CD4-positive, CD25-positive, alpha-beta regulatory T cell (primary cell): ENCODE measurements at regions not wholly inside any gene's neighbourhood (a gene's known extent, or its start where the extent isn't known, plus 50 kb on each side); places are given as distances from the start of the nearest gene placed in this dataset.

Experiments used
- ATAC-seq, 2 donors: fragments of 150-1000 bp; cut with Tn5 transposase; one replicate each; pipeline ENCODE4 v1.10.0; 2021; ENCODE audit warnings: low read depth in 2 of 2, moderate number of reproducible peaks in 2 of 2, moderate library complexity in 1 of 2
- DNase-seq, 3 donors: peaks; one replicate each; pipeline versions ENCODE4 v3.0.0 to v3.0.0-alpha.2; 2012 to 2022; ENCODE audit warnings: mixed read lengths in 1 of 3
- H3K27ac ChIP-seq: one replicate; pipeline ENCODE4 v1.7.0; 2013; ENCODE audit warnings: mild to moderate bottlenecking, low read length; ENCODE audit not compliant: insufficient read depth, poor library complexity, severe bottlenecking
- H3K27me3 ChIP-seq: one replicate; pipeline ENCODE4 v1.7.0; 2013; ENCODE audit warnings: low read length; ENCODE audit not compliant: control insufficient read depth, insufficient read depth
- H3K36me3 ChIP-seq: one replicate; pipeline ENCODE4 v1.7.0; 2013; ENCODE audit warnings: mild to moderate bottlenecking, low read length, moderate library complexity; ENCODE audit not compliant: control insufficient read depth, insufficient read depth
- H3K4me1 ChIP-seq: 2 replicates; pipeline ENCODE4 v1.7.0; 2013; ENCODE audit warnings: mild to moderate bottlenecking, low read length; ENCODE audit not compliant: insufficient read depth, control insufficient read depth, poor library complexity, severe bottlenecking
- H3K4me3 ChIP-seq: one replicate; pipeline ENCODE4 v1.7.0; 2013; ENCODE audit warnings: low read depth, mild to moderate bottlenecking, low read length, moderate library complexity
- H3K9me3 ChIP-seq, 2 experiments: 1 replicate in 1 of 2; 2 replicates in 1 of 2; pipeline ENCODE4 v1.7.0; 2013; ENCODE audit warnings: low read length in 2 of 2, mild to moderate bottlenecking in 1 of 2, moderate library complexity in 1 of 2; ENCODE audit not compliant: control insufficient read depth in 2 of 2
- H3K27ac Mint-ChIP-seq, 3 donors: one replicate each; pipeline ENCODE4 v1.8.0; 2020 to 2022; ENCODE audit warnings: mild to moderate bottlenecking in 3 of 3, mixed read lengths in 3 of 3, moderate library complexity in 2 of 3
- H3K27me3 Mint-ChIP-seq: one replicate; pipeline ENCODE4 v1.8.0; 2022; ENCODE audit warnings: mild to moderate bottlenecking, mixed read lengths
- H3K36me3 Mint-ChIP-seq: one replicate; pipeline ENCODE4 v1.8.0; 2020; ENCODE audit warnings: mixed read lengths
- H3K4me1 Mint-ChIP-seq, 4 donors: one replicate each; pipeline ENCODE4 v1.8.0; 2020 to 2022; ENCODE audit warnings: mixed read lengths in 4 of 4, mild to moderate bottlenecking in 1 of 4
- H3K4me3 Mint-ChIP-seq, 4 donors: one replicate each; pipeline ENCODE4 v1.8.0; 2020 to 2022; ENCODE audit warnings: mild to moderate bottlenecking in 4 of 4, mixed read lengths in 4 of 4, moderate library complexity in 3 of 4
- H3K9me3 Mint-ChIP-seq, 7 donors: one replicate each; pipeline ENCODE4 v1.8.0; 2020 to 2022; ENCODE audit warnings: mixed read lengths in 7 of 7, mild to moderate bottlenecking in 3 of 7, moderate library complexity in 2 of 7

- Histone ChIP-seq H3K36me3 (no peaks in the 10 kb centered on the region), H3K27me3 (no peaks in the 10 kb centered on the region), H3K4me1 (no peaks in the 10 kb centered on the region), H3K4me3 (no peak overlapping the region), H3K27ac (no peak overlapping the region), H3K9me3 (no peaks in the 10 kb centered on the region)
- no peak overlapping the region for H3K27ac Mint-ChIP-seq
- ATAC-seq (no peak), DNase-seq (no peak)
- no peaks in the 10 kb centered on the region for H3K36me3 Mint-ChIP-seq
- H3K27me3 Mint-ChIP-seq, result peaks cover 22% of the 10 kb centered on the region
- peaks cover 0 to 4% (median 0%) of the 10 kb centered on the region in 4 donors for H3K4me1 Mint-ChIP-seq
- peaks cover 0 to 2% (median 0%) of the 10 kb centered on the region in 7 donors for H3K9me3 Mint-ChIP-seq
- H3K4me3 Mint-ChIP-seq, result no peak overlapping the region
These were observed 84.5 kb upstream of the SLC1A4 start for GRCh38 chr2:64904413-64905329.

DNA sequence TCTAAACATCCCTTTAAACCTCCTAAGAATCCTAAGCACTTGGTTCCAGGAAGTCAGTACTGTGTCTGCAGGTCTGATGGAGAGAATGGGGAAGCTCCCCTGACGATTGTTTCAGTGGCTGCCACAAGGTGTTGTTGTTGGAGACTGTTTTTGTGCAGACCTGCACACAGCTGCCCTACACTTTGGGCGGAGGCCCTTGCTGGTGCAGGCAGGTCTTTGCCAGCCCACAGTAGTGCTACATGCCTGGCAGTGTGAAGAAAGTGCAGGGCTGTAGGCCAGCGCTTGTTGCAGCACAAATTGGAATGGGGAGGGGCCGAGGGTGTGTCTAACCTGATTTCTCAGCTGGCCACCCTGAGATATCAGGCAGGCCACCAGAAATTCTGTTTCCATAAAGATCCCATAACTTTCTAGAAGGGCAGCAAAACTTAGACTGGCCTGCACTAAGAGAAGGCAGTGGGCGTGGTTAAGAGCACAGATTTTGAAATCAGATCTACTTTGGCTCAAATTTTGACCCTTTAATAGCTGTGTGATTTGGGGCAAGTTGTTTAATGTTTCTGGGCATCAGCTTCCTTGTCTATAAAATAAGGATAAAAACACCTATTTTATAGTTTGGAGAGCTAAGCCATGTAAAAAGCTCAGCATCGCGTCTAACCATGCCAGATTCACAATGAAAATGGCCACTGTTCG lies 83.7 kb upstream of the SLC1A4 start:
- Histone ChIP-seq H3K4me3 (no peak overlapping the region), H3K27me3 (no peaks in the 10 kb centered on the region), H3K9me3 (no peaks in the 10 kb centered on the region), H3K27ac (no peak overlapping the region), H3K4me1 (no peaks in the 10 kb centered on the region), H3K36me3 (no peaks in the 10 kb centered on the region)
- Mint-ChIP-seq H3K36me3 (no peaks in the 10 kb centered on the region), H3K4me1 (peaks cover 0 to 4% (median 0%) of the 10 kb centered on the region in 4 donors), H3K27ac (no peak overlapping the region), H3K27me3 (peaks cover 22% of the 10 kb centered on the region), H3K4me3 (no peak overlapping the region), H3K9me3 (peaks cover 0 to 2% (median 0%) of the 10 kb centered on the region in 7 donors)
- DNase-seq (no peak), ATAC-seq (no peak)

DNA sequence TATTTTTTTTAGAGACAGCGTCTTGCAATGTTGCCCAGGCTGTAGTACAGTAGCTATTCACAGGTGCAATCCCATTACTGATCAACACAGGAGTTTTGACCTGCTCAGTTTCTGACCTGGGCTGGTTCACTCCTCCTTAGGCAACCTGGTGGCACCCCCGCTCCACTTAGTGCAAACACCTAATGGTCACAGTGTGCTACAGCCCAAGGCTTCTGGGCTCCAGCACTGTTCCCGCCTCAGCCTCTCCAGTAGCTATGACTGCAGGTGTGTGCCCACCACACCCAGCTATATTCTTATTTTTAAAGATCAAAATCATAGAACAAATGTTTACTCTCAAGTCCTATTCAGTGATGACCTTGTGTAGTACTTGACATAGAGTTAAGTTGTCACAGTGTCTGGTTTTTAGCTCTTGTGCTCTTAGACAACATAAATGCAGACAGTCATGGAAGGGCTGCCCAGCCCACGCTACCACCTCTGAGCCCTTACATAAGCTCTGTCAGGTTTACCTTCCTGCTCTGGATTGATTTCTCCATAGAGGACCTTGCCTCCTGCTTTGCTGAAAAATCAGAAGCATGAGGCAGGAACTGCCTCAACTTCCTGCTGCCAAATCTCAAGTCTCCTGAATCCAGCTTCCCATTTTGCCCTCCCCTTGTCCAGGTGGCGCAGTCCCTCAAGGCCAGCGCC lies 82.2 kb upstream of the SLC1A4 start:
- H3K27me3 ChIP-seq, result no peaks in the 10 kb centered on the region
- no peak for DNase-seq
- H3K27ac ChIP-seq, result no peak overlapping the region
- Mint-ChIP-seq H3K4me3 (no peak overlapping the region), H3K27me3 (peaks cover 17% of the 10 kb centered on the region), H3K4me1 (peaks cover 0 to 4% (median 0%) of the 10 kb centered on the region in 4 donors), H3K27ac (peak overlapping the region in 1 of 3 donors; percentile 24), H3K9me3 (peaks cover 0 to 2% (median 0%) of the 10 kb centered on the region in 7 donors), H3K36me3 (no peaks in the 10 kb centered on the region)
- no peaks in the 10 kb centered on the region for H3K4me1 ChIP-seq
- no peaks in the 10 kb centered on the region for H3K9me3 ChIP-seq
- no peaks in the 10 kb centered on the region for H3K36me3 ChIP-seq
- no peak overlapping the region for H3K4me3 ChIP-seq
- ATAC-seq, result no peak

DNA sequence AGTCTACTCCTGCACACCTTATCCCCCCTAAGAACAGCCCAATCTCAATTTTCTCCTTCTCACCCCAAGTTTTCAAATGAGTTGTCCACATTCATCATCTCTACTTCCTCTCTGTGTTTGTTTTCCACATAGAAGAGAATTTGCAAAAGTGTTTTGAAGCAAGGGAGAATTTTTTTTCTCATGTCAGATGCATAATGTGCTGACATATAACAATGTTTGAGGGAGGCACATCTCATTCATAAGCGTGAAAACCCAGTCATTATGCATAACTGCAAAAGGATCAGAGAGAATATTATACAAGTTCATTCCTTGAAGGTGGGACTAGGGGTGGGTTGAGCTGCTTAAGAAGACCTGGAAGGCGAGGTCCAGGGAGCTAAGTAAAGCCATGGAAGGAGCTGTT lies 80.8 kb upstream of the SLC1A4 start:
- peaks cover 0 to 2% (median 0%) of the 10 kb centered on the region in 7 donors for H3K9me3 Mint-ChIP-seq
- Histone ChIP-seq H3K27me3 (no peaks in the 10 kb centered on the region), H3K36me3 (no peaks in the 10 kb centered on the region), H3K27ac (no peak overlapping the region), H3K4me1 (no peaks in the 10 kb centered on the region), H3K4me3 (no peak overlapping the region), H3K9me3 (no peaks in the 10 kb centered on the region)
- no peak overlapping the region for H3K27ac Mint-ChIP-seq
- H3K36me3 Mint-ChIP-seq, result no peaks in the 10 kb centered on the region
- no peak for DNase-seq
- H3K4me3 Mint-ChIP-seq, result no peak overlapping the region
- H3K4me1 Mint-ChIP-seq, result peaks cover 0 to 11% (median 0%) of the 10 kb centered on the region in 4 donors
- ATAC-seq, result no peak
- H3K27me3 Mint-ChIP-seq, result peaks cover 14% of the 10 kb centered on the region

DNA sequence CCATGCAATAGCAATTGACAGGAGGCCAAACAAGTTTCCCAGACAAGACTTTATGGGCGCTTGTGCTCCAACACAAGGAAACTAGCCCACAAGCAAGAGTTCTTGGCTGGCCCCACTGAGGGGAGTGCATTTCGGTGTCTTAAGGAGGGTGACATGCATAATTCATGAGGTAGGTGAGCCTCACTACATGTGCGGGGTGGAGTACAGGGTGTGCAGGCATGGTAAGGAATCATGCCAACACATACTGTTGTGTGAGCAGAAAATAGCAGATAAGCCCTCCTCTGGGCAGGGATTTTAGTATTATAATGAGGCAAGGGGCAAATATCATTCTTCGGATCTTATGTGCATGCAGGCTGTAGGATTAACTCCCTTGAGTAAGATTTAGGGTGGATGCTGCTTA lies 78.7 kb upstream of the SLC1A4 start:
- Mint-ChIP-seq H3K36me3 (no peaks in the 10 kb centered on the region), H3K4me3 (no peak overlapping the region), H3K27me3 (peaks cover 14% of the 10 kb centered on the region), H3K4me1 (peaks cover 0 to 8% (median 0%) of the 10 kb centered on the region in 4 donors), H3K9me3 (peaks cover 0 to 2% (median 0%) of the 10 kb centered on the region in 7 donors), H3K27ac (no peak overlapping the region)
- no peaks in the 10 kb centered on the region for H3K27me3 ChIP-seq
- no peak for DNase-seq
- no peaks in the 10 kb centered on the region for H3K9me3 ChIP-seq
- no peaks in the 10 kb centered on the region for H3K36me3 ChIP-seq
- H3K4me3 ChIP-seq, result no peak overlapping the region
- H3K27ac ChIP-seq, result no peak overlapping the region
- no peak for ATAC-seq
- H3K4me1 ChIP-seq, result no peaks in the 10 kb centered on the region

GRCh38 chr2:64910972-64911433 lies 78.2 kb upstream of the SLC1A4 start:
- no peaks in the 10 kb centered on the region for H3K36me3 Mint-ChIP-seq

DNA sequence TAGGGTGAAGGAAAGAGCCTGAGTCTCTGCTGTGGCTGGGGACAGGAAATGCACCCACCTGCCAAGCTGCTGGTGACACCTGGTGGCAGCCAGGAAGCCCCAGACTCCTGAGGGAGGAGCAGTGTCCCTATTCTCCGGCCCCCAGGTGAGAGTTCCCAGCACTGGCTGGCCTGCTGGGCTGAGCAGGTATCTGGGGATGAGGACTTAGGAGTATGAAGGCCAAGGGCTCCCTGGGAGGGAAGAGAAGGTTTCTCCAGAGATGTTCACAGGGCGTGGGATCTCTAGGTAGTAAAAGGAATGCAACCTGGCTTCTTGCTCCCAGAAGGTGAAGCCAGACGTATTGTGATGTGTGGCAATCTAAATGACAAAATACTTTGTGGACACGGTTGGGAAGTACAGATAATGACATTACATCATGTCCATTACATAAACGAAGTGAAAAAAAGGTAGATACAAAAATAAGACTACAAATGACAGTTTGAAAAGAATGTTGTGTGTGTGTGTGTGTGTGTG lies 75.8 kb upstream of the SLC1A4 start:
- Mint-ChIP-seq H3K36me3 (no peaks in the 10 kb centered on the region), H3K27me3 (no peaks in the 10 kb centered on the region), H3K4me1 (peaks cover 5 to 18% (median 9%) of the 10 kb centered on the region in 4 donors), H3K9me3 (no peaks in the 10 kb centered on the region), H3K27ac (no peak overlapping the region), H3K4me3 (no peak overlapping the region)
- Histone ChIP-seq H3K27me3 (no peaks in the 10 kb centered on the region), H3K4me1 (peaks cover 6% of the 10 kb centered on the region), H3K36me3 (no peaks in the 10 kb centered on the region), H3K9me3 (no peaks in the 10 kb centered on the region), H3K4me3 (no peak overlapping the region), H3K27ac (no peak overlapping the region)
- DNase-seq, result peak in 2 of 3 donors; percentile 11 to 62
- peak in 1 of 2 donors; percentile 28 for ATAC-seq

More at GRCh38 chr2:64910972-64911433, 78.2 kb upstream of the SLC1A4 start:
- Histone ChIP-seq H3K27me3 (no peaks in the 10 kb centered on the region), H3K4me1 (no peaks in the 10 kb centered on the region), H3K27ac (no peak overlapping the region), H3K4me3 (no peak overlapping the region), H3K9me3 (no peaks in the 10 kb centered on the region), H3K36me3 (no peaks in the 10 kb centered on the region)
- ATAC-seq (no peak), DNase-seq (no peak)
- Mint-ChIP-seq H3K9me3 (peaks cover 0 to 2% (median 0%) of the 10 kb centered on the region in 7 donors), H3K4me1 (peaks cover 0 to 8% (median 0%) of the 10 kb centered on the region in 4 donors), H3K27me3 (peaks cover 12% of the 10 kb centered on the region), H3K4me3 (no peak overlapping the region), H3K27ac (no peak overlapping the region)
